ENCODE measurements at regions not wholly inside any gene's neighbourhood (a gene's known extent, or its start where the extent isn't known, plus 50 kb on each side); places are given as distances from the start of the nearest gene placed in this dataset.
"Not testable (repeated sequence)": the region's sequence is repeated elsewhere in the genome, so short reads cannot be mapped to it uniquely, and the experiment has no call there.

GRCh38 chr20:43404878-43405277 lies 52.8 kb upstream of the SRSF6 start:
- DNase-seq (ENCODE audit: low spot score) = no peak

DNA sequence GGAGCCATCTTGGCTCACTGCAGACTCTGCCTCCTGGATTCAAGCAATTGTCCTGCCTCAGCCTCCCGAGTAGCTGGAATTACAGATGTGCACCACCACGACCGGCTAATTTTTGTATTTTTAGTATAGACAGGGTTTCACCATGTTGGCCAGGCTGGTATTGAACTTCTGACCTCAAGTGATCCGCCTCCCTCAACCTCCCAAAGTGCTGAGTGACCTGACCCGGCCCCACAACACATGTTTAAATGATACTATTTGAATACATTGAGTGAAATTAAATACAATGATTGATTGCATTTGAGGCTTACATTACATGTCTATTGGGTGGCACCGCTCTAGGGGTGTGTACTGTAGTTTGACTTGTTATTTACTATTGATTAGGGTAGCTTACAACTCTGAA lies 56.8 kb upstream of the SRSF6 start:
- not testable (repeated sequence) for DNase-seq (ENCODE audit: low spot score)

GRCh38 chr20:43398676-43399324 lies 58.9 kb upstream of the SRSF6 start:
- DNase-seq (ENCODE audit: low spot score) = no peak

DNA sequence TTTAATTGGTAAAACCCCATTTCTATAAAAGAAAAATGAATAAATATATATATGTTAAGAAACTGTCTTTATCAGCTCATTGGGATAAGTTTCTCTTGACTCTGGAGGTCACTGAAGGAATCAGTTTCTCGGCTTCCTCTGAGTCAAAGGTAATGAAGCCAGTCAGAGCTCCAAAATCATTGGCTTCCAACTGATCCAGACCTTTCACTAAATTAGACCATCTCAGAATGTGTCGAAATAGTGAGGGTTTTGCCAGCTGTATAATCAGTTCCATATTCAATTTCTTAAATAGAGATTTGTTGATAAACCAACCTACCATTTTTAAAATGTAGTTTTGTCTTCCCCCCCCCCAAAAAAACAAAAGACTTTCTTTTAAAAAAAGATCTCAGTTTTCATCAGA lies 60.5 kb upstream of the SRSF6 start:
- DNase-seq (ENCODE audit: low spot score) = no peak

- no peak for DNase-seq (ENCODE audit: low spot score)
Observed at GRCh38 chr20:43393052-43393451, 64.6 kb upstream of the SRSF6 start.

DNA sequence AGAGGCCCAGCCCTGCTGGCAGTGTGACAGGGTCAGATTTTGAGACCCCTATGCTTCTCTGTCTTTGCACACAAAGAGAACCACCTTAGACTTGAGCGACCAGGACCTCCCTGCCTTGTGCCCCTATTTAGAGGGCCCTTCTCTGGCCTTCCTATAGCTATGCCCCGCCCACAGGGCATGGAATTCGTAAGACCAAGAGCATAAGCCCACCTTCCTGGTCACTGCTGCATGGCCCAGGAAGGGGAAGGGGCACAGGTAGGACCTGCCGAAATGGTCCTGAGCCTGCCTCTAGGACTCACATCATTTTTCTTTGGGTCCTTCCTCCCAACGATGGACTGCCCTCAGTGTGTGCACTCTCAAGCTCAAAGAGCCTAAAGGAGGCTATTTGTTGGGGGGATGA lies 65.1 kb upstream of the SRSF6 start:
- DNase-seq (ENCODE audit: low spot score) = no peak

DNA sequence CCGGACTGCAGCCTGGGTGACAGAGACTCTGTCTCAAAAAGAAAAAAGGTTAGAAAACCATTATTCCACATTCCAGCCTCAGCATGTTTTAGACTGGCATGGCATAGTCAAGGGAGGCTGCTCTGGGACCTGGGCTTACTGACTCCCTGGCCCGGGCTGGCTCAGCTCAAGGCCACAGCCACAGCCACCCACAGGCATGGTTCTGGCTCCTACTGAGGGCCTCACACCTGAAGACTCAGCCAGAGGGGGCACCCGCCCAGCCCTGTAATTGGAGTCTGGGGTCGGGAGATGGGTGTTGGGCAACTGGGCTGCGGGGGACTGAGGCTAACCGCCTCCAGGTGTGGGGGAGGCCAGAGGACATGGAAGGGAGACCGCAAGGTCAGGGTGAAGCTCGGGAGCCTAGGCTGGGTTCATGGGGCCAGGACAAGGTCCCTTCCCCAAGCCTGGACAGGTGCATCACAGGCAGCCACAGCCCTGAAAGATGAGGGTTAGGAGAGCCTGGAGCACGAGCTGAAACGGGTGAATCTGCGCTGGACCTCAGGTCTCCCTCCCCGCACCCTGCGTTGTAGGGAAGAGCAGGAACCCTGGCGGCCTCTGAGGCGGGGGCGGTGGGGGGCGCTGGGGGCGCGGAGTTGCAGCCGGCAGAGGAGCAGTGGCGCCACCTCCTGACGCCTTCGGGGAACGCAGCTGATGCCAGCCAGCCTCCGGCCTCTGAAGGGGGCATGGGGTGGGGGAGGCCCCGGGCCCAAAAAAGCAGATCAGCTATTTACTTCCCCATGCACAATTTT lies 67.7 kb upstream of the SRSF6 start:
- DNase-seq (ENCODE audit: low spot score) = no peak

- no peak for DNase-seq (ENCODE audit: low spot score)
Observed at GRCh38 chr20:43389211-43389610, 68.5 kb upstream of the SRSF6 start.

GRCh38 chr20:43388268-43389002 lies 69.3 kb upstream of the SRSF6 start:
- DNase-seq (ENCODE audit: low spot score) = no peak

- DNase-seq (ENCODE audit: low spot score) = no peak
Observed at GRCh38 chr20:43387737-43388136, 70.0 kb upstream of the SRSF6 start.

- no peak for DNase-seq (ENCODE audit: low spot score)
Observed at GRCh38 chr20:43386878-43387277, 70.8 kb upstream of the SRSF6 start.

DNA sequence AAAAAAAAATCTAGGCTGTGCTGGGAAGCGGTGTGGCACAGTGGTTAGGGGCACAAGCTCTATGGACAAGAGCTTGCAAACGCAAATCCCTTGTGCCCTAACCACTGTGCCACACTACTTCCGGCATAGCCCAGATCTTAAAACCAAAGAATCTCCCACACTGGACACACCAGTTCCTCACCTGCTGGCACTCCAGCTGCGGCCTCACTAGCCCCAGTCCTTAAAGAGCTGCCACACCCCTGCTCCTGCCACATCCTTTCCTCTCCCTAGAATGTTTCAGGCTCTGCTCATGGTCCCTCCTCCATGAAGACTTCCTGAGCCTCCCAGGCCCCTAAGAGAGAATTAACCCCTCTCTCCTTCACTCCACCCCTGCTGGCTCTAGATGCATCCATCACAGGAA lies 71.8 kb upstream of the SRSF6 start:
- no peak for DNase-seq (ENCODE audit: low spot score)

- DNase-seq (ENCODE audit: low spot score) = no peak
Observed at GRCh38 chr20:43384101-43384940, 73.4 kb upstream of the SRSF6 start.

- DNase-seq (ENCODE audit: low spot score) = no peak
Observed at GRCh38 chr20:43383026-43383795, 74.5 kb upstream of the SRSF6 start.

DNA sequence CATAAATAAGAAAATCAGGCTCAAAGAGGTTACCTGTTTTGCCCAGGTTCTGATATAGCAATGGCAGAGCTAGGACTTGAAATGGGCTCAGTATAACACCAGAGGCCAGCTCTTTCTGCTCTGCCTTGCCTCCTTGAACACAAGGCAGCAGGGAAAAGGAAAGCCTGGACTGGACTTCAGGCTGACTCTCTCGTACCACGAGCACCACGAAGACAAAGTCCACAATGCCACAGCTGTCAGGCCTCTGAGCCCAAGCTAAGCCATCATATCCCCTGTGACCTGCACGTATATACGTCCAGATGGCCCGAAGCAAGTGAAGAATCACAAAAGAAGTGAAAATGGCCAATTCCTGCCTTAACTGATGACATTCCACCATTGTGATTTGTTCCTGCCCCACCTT lies 75.6 kb upstream of the SRSF6 start:
- DNase-seq (ENCODE audit: low spot score) = not testable (repeated sequence)

- not testable (repeated sequence) for DNase-seq (ENCODE audit: low spot score)
Observed at GRCh38 chr20:43381533-43381932, 76.2 kb upstream of the SRSF6 start.

DNA sequence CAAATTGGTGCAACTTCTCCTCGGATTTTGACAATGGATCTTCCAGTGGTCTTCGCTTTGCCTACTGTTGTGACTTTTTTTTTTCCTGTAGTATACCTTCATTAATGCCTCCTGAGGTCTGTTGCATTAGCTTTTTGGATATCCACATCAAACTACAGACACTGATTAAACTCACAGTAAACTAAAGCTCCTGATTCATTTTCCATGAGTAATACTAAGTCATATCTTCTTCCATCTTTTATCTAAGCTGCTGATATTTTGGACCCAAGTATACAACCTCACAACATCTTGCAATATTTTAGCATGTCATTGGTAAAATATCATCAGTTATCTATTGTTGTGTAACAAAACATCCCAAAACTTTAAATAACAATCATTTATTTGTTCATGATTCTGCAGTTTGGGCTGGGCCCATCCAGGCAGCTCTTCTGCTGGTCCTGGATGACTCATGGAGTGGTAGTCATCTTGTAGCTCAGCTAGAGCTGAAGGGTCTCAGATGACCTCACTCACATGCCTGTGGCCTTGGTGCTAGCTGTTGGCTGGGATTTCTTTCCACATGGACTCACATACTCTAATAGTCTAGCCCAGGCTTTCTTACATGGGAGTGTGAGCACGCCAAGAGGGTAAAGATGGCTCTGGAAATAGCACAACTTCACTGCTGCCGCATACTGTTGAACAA lies 78.3 kb upstream of the SRSF6 start:
- DNase-seq (ENCODE audit: low spot score) = no peak

GRCh38 chr20:43376831-43377230 lies 80.9 kb upstream of the SRSF6 start:
- DNase-seq (ENCODE audit: low spot score) = no peak

- DNase-seq (ENCODE audit: low spot score) = no peak
Observed at GRCh38 chr20:43375591-43375990, 82.1 kb upstream of the SRSF6 start.

- DNase-seq (ENCODE audit: low spot score) = no peak
Observed at GRCh38 chr20:43372051-43372450, 85.6 kb upstream of the SRSF6 start.

Data from mesenteric fat pad (tissue), 1 donor.